Esophagus mucosa (tissue), 1 donor: ENCODE measurements at regions not wholly inside any gene's neighbourhood (a gene's known extent, or its start where the extent isn't known, plus 50 kb on each side); places are given as distances from the start of the nearest gene placed in this dataset.

Experiments used
- ATAC-seq: fragments of 200-7000 bp; cut with Tn5 transposase; one replicate; pipeline ENCODE4 v1.9.1; 2020
- donor health status: DM: yes; HTN: yes; CAD: no.

- no peak for ATAC-seq
Measured at GRCh38 chr2:184463102-184463865, 135.0 kb upstream of the ZNF804A start.

GRCh38 chr2:184463866-184464248, 134.5 kb upstream of the ZNF804A start:
- no peak for ATAC-seq

GRCh38 chr2:184468826-184469225, 129.5 kb upstream of the ZNF804A start:
- ATAC-seq = no peak

DNA sequence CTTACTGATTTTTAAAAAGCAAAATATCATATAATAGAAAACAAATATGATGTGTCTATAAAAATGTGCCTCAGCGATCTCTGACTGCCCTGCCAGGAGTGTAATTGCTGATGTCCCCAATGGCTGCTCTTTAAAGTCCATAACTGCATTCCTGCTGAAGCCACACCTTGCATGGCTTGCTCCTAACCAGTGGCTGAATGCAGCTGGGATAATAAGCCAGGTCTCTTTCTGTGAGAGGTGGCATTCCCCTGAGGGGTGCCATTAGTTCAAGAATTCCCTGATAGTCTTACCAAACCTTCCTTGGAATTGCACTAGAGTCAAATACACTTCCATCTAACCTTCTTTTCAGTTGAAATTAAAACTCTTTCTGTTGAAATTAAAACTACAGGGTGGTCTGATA, 125.8 kb upstream of the ZNF804A start:
- no peak for ATAC-seq

GRCh38 chr2:184481865-184482264, 116.5 kb upstream of the ZNF804A start:
- ATAC-seq = no peak

DNA sequence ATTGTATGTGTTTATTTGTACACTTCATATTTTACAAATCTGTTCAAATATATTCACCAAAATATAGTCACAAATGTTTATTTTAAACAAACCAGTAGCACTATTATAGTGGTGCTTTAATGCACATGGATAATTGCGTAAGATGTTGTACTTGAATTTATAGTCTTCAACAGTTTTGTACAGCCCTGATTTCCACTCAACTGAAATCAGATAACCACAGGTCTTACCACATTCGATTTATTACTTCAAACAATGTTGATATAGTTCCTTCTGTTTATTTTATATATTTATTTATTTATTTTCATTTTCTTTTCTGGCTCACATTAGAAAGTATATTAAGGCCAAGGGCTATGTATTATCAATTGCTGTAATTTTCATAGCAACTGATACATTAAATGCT, 99.4 kb upstream of the ZNF804A start:
- no peak for ATAC-seq

DNA sequence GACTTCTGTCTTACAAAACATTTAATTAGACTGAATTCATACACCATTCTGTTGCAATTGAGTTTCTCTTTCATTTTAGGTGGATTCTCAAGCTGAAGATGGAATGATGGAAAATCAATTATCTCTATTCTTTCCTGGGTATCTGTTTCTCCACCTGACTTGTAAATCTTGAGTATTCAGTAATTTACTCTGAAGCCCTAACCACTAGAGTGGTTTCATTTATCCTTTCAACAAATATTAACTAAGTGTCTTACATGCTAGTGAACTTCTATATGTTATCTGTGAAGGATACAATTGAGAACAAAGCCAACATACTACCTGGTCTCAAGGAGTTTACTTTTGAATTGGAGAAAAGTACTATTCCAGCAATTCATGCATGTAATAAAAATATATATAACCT, 94.1 kb upstream of the ZNF804A start:
- no peak for ATAC-seq

GRCh38 chr2:184507254-184507653, 91.1 kb upstream of the ZNF804A start:
- no peak for ATAC-seq

- ATAC-seq = no peak
Measured at GRCh38 chr2:184517402-184517801, 80.9 kb upstream of the ZNF804A start.

GRCh38 chr2:184520441-184520840, 77.9 kb upstream of the ZNF804A start:
- no peak for ATAC-seq

GRCh38 chr2:184523732-184524131, 74.6 kb upstream of the ZNF804A start:
- ATAC-seq = no peak

- ATAC-seq = no peak
Measured at GRCh38 chr2:184524551-184525382, 73.6 kb upstream of the ZNF804A start.

GRCh38 chr2:184527058-184527457, 71.3 kb upstream of the ZNF804A start:
- no peak for ATAC-seq

DNA sequence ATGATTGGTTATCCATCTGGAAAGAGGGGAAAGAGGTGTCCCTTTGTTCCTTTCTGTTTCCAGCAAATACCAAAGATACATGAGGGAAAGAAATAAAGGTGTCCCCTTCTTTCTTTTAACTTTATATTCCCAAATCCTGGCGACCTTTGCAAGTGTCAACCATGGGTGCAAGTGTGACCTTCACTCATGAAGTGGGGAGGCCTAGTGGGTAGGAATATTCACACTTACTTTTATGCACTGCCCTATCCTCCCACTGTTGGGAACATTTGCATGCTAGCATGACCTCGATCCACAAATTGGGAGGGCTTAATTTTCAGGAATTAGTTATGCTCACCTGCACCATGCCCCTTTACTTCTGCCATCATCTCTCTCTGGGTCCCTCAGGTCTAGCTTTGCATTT, 70.2 kb upstream of the ZNF804A start:
- no peak for ATAC-seq

DNA sequence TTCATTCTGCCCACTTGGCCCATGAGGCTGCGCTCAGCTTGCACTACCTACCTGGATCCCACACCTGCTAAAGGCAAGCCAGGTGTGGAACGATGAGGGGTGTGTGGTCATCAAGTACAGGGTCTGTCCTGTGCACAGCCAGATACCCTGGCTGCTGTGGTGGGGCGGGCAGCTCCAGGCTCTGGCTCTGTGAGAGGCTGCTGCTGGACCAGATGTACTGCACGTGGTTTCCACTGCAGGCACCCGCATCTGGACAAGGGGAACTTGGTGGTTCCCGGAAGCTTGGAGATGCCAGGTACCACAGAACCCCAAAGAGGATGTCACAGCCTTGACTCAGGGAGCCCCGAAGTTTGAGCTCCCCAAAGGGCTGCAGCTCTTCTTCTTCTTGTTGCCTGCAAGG, 68.1 kb upstream of the ZNF804A start:
- ATAC-seq = no peak

GRCh38 chr2:184530959-184531358, 67.4 kb upstream of the ZNF804A start:
- no peak for ATAC-seq

GRCh38 chr2:184532551-184532950, 65.8 kb upstream of the ZNF804A start:
- ATAC-seq = no peak

DNA sequence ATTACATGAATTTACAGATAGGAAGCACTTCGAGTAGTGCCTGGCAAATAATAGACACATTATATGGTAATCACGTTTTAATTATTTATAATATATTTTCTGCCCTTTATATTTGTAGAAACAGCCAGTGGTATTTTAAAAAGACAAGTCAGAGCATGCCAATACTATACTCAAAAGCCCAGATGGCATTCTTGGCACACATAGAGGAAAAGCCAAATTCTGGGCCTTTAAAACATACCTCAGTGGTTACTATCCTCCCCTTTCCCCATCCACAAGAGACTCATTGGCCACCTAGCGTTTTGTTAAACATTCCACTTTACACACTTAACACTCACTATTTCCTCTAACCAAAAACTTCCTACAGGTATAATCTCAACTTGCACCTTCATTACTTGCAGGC, 63.3 kb upstream of the ZNF804A start:
- ATAC-seq = no peak

DNA sequence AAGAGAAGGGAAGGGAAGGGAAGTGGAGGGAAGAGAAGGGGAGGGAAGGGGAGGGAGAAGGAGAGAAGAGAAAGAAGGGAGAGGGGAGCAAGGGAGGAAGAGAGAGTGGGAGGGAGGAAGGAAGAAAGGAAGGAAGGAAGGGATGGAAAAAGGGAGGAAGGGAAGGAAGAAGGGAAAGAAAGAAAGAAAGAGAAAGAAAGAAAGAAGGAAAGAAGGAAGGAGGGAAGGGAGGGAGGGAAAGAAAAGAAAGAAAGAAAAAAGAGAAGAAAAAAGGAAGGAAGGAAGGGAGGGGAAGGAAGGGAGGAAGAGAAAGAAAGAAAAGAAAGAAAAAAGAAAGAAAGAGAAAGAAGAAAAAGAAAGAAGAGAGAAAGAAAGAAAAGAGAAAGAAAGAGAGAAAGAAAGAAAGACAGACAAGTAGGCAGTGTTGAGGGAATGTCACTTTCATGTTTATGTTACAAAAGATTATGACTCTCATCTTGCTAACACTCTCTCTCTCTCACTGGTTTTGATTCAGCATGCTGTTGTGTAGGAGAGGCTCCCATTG, 58.0 kb upstream of the ZNF804A start:
- no peak for ATAC-seq

DNA sequence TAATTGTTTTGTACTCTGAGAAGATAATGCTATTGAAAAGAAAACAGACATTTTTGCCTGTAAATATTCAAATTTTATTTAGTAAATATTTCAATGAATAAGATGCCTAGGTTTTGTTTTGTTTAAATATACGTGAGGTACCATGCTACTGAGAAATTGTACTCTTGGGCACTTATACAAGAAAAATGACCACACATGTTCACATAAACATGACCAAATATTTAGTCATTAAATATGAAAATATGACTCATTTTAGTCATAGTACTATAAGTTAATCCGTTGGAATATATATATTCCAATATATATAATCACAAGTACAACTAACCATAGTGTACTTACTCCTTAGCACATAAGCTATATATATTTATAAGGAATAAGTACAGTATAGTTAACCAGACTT, 56.7 kb upstream of the ZNF804A start:
- ATAC-seq = no peak

DNA sequence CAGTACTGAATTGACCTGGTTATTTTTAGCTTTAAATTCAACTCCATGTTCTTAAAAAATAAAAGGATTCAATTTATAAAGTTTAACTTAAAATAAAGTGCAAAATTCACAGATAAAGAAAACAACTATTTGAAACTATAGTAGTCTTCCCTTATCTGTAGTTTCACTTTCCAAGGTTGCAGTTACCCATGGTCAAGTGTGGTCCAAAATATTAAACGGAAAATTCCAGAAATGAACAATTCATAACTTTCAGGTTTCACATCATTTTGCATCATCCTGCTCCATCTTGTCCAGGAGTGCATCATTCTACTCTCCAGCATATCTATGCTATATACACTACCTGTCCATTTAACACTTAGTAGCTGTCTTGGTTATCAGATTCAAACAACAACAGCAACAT, 54.5 kb upstream of the ZNF804A start:
- no peak for ATAC-seq
